Vagina (tissue), 2 donors: ENCODE measurements at regions not wholly inside any gene's neighbourhood (a gene's known extent, or its start where the extent isn't known, plus 50 kb on each side); places are given as distances from the start of the nearest gene placed in this dataset.
"Not testable (repeated sequence)": the region's sequence is repeated elsewhere in the genome, so short reads cannot be mapped to it uniquely, and the experiment has no call there.

Experiments
- CTCF ChIP-seq, 3 experiments: fragments of 450-650 bp in 2 of 3; fragments of 200-600 bp in 1 of 3; sonication (generic) in 1 of 3; IDR thresholded peaks; one replicate each; pipeline ENCODE4 v1.5.1; 2017 to 2019; ENCODE audit warnings: antibody characterized with exemption in 3 of 3, mild to moderate bottlenecking in 2 of 3, moderate library complexity in 2 of 3
- POLR2A ChIP-seq, 2 donors: fragments of 450-650 bp; IDR thresholded peaks; one replicate each; pipeline ENCODE4 v1.6.1; 2017; ENCODE audit warnings: antibody characterized with exemption in 2 of 2, mild to moderate bottlenecking in 2 of 2, moderate library complexity in 2 of 2
- POLR2AphosphoS5 ChIP-seq, 2 donors: sonication (generic); formaldehyde crosslinking; IDR thresholded peaks; one replicate each; pipeline ENCODE4 v1.9.0; 2017; ENCODE audit warnings: antibody characterized with exemption in 2 of 2, mild to moderate bottlenecking in 2 of 2, low read depth in 1 of 2; ENCODE audit not compliant: insufficient read depth in 1 of 2

DNA sequence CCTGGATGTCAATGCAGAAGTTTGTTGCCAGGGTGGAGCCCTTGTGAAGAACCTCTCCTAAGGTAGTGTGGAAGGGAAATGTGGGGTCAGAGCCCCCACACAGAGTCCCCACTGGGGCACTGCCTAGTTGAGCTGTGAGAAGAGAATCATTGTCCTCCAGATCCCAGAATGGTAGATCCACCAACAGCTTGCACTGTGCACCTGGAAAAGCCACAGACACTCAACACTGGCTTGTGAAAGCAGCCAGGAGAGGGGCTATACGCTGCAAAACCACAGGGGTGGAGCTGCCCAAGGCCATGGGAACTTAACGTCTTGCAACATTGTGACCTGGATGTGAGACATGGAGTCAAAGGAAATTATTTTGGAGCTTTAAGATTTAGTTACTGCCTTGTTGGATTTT, 55.2 kb upstream of the ADAMTS2 start:
- TF ChIP-seq POLR2A (IDR thresholded peaks at IDR 0.05); CTCF (IDR thresholded peaks at IDR 0.05); POLR2AphosphoS5 (IDR thresholded peaks at IDR 0.05; ENCODE audit: insufficient read depth in 1 of 2, low read depth in 1 of 2): not testable (repeated sequence)
